Parathyroid adenoma (tissue), 2 donors: ENCODE measurements at regions not wholly inside any gene's neighbourhood (a gene's known extent, or its start where the extent isn't known, plus 50 kb on each side); places are given as distances from the start of the nearest gene placed in this dataset.

ENCODE experiments used
- H2AFZ ChIP-seq: fragments of 300-600 bp; sonication (generic); one replicate; pipeline ENCODE4 v1.7.0; 2017; ENCODE audit warnings: antibody characterized with exemption, mild to moderate bottlenecking
- H3K27ac ChIP-seq: fragments of 300-600 bp; sonication (generic); one replicate; pipeline ENCODE4 v1.7.0; 2017
- H3K27me3 ChIP-seq: fragments of 300-600 bp; sonication (generic); one replicate; pipeline ENCODE4 v1.7.0; 2017; ENCODE audit warnings: low read length; ENCODE audit not compliant: control insufficient read depth, insufficient read depth
- H3K36me3 ChIP-seq: fragments of 300-600 bp; sonication (generic); one replicate; pipeline ENCODE4 v1.7.0; 2017; ENCODE audit warnings: low read length; ENCODE audit not compliant: control insufficient read depth, insufficient read depth
- H3K4me1 ChIP-seq: fragments of 300-600 bp; sonication (generic); one replicate; pipeline ENCODE4 v1.7.0; 2017; ENCODE audit warnings: control low read depth
- H3K4me2 ChIP-seq: fragments of 300-600 bp; sonication (generic); one replicate; pipeline ENCODE4 v1.7.0; 2017; ENCODE audit warnings: low read length
- H3K4me3 ChIP-seq: fragments of 300-600 bp; sonication (generic); one replicate; pipeline ENCODE4 v1.7.0; 2017; ENCODE audit warnings: low read depth, low read length
- H3K79me2 ChIP-seq: fragments of 300-600 bp; sonication (generic); one replicate; pipeline ENCODE4 v1.7.0; 2017; ENCODE audit warnings: control low read depth
- H3K9ac ChIP-seq: fragments of 300-600 bp; sonication (generic); one replicate; pipeline ENCODE4 v1.7.0; 2017; ENCODE audit warnings: mild to moderate bottlenecking
- H3K9me3 ChIP-seq: fragments of 300-600 bp; sonication (generic); one replicate; pipeline ENCODE4 v1.7.0; 2017; ENCODE audit warnings: low read length; ENCODE audit not compliant: control insufficient read depth
- TF ChIP-seq, protein P1 (sequence below): fragments of 300-600 bp; sonication (generic); IDR thresholded peaks from one replicate; pipeline ENCODE4 v1.7.0; 2017; ENCODE audit warnings: antibody characterized with exemption, mild to moderate bottlenecking
- donor health status: primary hyperparathyroidism.

DNA sequence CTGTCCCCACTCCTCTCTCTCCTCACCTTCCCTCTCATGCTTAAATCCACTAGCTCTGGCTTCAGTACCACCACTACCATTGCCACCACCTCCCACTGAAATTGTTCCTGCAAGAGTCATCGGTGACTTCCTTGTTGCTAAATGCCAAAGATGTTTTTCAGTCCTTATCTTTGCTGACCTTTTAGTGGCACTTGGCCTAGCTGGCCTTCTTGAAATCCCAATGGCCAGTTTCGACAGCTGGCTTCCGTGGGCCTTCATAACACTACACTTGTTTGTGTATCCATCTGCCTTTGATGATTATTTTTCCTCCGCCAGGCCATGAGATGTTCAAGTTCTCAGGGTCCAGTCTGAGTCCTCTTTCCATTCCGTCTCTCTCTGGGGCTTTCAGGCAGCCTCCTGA is 118.2 kb upstream of the NANOS1 start:
- no peak overlapping the region for H2AFZ ChIP-seq
- H3K4me2 ChIP-seq, result no peak overlapping the region
- no peak overlapping the region for H3K9ac ChIP-seq
- no peak overlapping the region for H3K4me3 ChIP-seq
- no peaks in the 10 kb centered on the region for H3K36me3 ChIP-seq
- H3K9me3 ChIP-seq, result no peaks in the 10 kb centered on the region
- H3K4me1 ChIP-seq, result no peaks in the 10 kb centered on the region
- TF ChIP-seq, protein P1, sequence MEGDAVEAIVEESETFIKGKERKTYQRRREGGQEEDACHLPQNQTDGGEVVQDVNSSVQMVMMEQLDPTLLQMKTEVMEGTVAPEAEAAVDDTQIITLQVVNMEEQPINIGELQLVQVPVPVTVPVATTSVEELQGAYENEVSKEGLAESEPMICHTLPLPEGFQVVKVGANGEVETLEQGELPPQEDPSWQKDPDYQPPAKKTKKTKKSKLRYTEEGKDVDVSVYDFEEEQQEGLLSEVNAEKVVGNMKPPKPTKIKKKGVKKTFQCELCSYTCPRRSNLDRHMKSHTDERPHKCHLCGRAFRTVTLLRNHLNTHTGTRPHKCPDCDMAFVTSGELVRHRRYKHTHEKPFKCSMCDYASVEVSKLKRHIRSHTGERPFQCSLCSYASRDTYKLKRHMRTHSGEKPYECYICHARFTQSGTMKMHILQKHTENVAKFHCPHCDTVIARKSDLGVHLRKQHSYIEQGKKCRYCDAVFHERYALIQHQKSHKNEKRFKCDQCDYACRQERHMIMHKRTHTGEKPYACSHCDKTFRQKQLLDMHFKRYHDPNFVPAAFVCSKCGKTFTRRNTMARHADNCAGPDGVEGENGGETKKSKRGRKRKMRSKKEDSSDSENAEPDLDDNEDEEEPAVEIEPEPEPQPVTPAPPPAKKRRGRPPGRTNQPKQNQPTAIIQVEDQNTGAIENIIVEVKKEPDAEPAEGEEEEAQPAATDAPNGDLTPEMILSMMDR, result no peak
- no peaks in the 10 kb centered on the region for H3K79me2 ChIP-seq
- H3K27me3 ChIP-seq, result no peaks in the 10 kb centered on the region
- H3K27ac ChIP-seq, result no peak overlapping the region

DNA sequence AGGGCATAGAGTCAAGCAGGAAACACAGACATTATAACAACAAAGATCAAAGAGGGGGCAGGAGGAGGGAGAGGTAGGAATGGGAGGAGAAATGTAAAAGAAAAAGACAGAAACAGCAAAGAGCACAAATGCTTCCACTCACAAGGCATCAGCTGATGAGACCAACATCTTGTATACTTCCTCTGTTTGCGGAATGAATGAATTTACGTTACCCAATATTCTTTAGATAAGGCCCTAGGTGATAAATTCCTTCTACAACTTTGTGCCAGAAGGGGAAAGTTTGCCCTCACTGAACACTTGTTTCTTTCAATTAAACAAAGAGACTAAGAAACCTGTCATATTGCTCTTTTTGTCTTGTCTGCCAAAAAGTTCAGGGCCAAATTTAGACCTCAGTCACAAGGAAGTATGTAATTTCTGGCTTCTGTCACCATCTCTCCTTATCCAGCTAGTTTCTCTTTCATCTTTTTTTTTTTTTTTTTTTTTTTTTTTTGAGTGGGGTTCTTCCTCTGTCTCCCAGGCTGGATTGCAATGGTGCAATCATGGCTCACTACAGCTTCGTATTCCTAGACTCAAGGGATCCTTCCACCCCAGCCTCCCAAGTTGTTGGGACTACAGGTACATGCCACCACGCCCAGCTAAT is 116.4 kb upstream of the NANOS1 start:
- no peak overlapping the region for H3K4me2 ChIP-seq

DNA sequence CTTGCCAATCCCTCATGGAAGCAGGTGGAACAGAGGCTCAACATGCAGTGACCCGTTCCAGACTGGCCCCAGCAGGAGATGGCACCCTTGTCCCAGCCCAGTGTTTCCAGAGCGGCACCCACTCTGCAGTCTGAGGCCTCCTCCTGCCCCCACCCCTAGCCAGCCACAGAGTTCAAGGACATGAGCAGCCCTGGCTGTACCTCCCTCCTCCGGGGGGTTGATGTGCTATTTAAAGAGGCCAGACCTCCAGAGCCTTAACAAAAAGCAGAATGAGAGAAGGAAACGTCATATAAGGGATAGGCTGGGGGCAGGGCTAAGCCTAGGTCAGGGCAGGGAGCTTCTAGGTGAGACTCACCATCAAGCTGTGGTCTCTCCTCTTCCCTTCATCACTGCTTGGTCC is 115.7 kb upstream of the NANOS1 start:
- Histone ChIP-seq H3K4me2 (no peak overlapping the region), H2AFZ (no peak overlapping the region), H3K4me1 (no peaks in the 10 kb centered on the region), H3K4me3 (no peak overlapping the region), H3K27me3 (no peaks in the 10 kb centered on the region), H3K9me3 (no peaks in the 10 kb centered on the region), H3K9ac (no peak overlapping the region), H3K79me2 (no peaks in the 10 kb centered on the region), H3K36me3 (no peaks in the 10 kb centered on the region), H3K27ac (no peak overlapping the region)
- TF ChIP-seq, protein P1, result no peak

More for the DNA sequence above, 116.4 kb upstream of the NANOS1 start:
- Histone ChIP-seq H3K9me3 (no peaks in the 10 kb centered on the region), H3K27ac (no peak overlapping the region), H3K4me1 (no peaks in the 10 kb centered on the region), H3K4me3 (no peak overlapping the region), H3K9ac (no peak overlapping the region), H3K27me3 (no peaks in the 10 kb centered on the region), H2AFZ (no peak overlapping the region), H3K36me3 (no peaks in the 10 kb centered on the region), H3K79me2 (no peaks in the 10 kb centered on the region)
- TF ChIP-seq, protein P1, result no peak

DNA sequence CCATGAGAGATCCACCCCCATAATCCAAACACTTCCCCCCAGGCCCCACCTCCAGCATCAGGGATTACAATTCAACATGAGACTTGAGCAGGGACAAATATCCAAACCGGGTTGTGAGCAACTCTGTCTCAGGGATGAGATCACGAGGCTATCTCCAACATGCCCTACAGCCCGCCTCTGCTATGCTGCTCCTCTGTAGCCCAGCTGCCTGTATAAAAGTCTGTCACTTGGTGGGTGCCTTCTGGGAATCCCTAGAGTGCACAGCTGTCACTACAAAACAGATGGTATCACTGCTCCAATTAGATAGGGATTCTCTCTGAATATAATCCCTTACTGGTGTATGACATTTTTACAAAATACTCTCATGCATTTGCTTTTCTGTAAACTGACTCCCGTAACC is 114.9 kb upstream of the NANOS1 start:
- Histone ChIP-seq H3K27ac (no peak overlapping the region), H3K4me1 (no peaks in the 10 kb centered on the region), H3K9me3 (no peaks in the 10 kb centered on the region), H3K9ac (no peak overlapping the region), H3K27me3 (no peaks in the 10 kb centered on the region), H3K36me3 (no peaks in the 10 kb centered on the region), H3K4me2 (no peak overlapping the region), H3K4me3 (no peak overlapping the region), H3K79me2 (no peaks in the 10 kb centered on the region), H2AFZ (no peak overlapping the region)
- TF ChIP-seq, protein P1, result no peak

DNA sequence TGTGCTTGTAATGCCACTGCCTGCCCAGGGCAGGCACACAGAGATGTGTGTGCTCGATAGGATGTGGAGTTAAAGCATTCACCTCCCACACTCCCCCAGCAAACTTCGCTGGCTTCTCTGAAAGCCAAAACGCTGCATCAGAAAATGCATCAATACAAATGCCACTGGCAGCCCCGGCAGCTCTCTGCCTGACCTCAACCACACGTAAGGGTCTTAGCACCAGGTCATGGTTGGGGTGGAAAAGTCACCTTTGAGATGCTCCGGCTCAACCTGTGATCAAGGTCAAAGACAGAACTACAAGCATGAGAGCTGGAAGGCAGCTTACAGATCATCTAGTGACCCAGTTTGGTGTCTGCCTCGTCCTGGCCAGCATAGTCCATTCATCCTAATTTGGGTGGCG is 114.4 kb upstream of the NANOS1 start:
- Histone ChIP-seq H3K4me2 (no peak overlapping the region), H3K27ac (no peak overlapping the region), H3K4me1 (no peaks in the 10 kb centered on the region), H3K9ac (no peak overlapping the region), H3K4me3 (no peak overlapping the region), H3K79me2 (no peaks in the 10 kb centered on the region), H3K9me3 (no peaks in the 10 kb centered on the region), H3K36me3 (no peaks in the 10 kb centered on the region), H3K27me3 (no peaks in the 10 kb centered on the region), H2AFZ (no peak overlapping the region)
- TF ChIP-seq, protein P1, result no peak
